DND-41 (cell line): ENCODE measurements at regions not wholly inside any gene's neighbourhood (a gene's known extent, or its start where the extent isn't known, plus 50 kb on each side); places are given as distances from the start of the nearest gene placed in this dataset.

Experiments used
- ATAC-seq: fragments of 200-7000 bp; cut with Tn5 transposase; 3 replicates; pipeline ENCODE4 v1.9.1; 2021; ENCODE audit warnings: low read depth; ENCODE audit not compliant: insufficient read depth
- DNase-seq: peaks from one replicate; pipeline ENCODE4 v3.0.0-alpha.2; 2020
- H2AFZ ChIP-seq: 2 replicates; pipeline ENCODE4 v1.6.0; 2012; ENCODE audit warnings: low read depth, low read length
- H3K27ac ChIP-seq: 2 replicates; pipeline ENCODE4 v1.5.1; 2012; ENCODE audit warnings: low read length, inconsistent platforms
- H3K27me3 ChIP-seq: fragments of 200-600 bp; sonication (generic); 2 replicates; pipeline ENCODE4 v1.6.0; 2012; ENCODE audit warnings: low read length, mild to moderate bottlenecking, inconsistent platforms; ENCODE audit not compliant: insufficient read depth, poor library complexity
- H3K36me3 ChIP-seq: 2 replicates; pipeline ENCODE4 v1.5.1; 2012; ENCODE audit warnings: low read length, inconsistent platforms; ENCODE audit not compliant: insufficient read depth
- H3K4me1 ChIP-seq: 2 replicates; pipeline ENCODE4 v1.5.1; 2012; ENCODE audit warnings: mild to moderate bottlenecking, low read length; ENCODE audit not compliant: insufficient read depth
- H3K4me2 ChIP-seq: 2 replicates; pipeline ENCODE4 v1.6.0; 2012; ENCODE audit warnings: mild to moderate bottlenecking, moderate library complexity, low read length, inconsistent platforms; ENCODE audit not compliant: insufficient read depth
- H3K4me3 ChIP-seq, 2 experiments: fragments of 200-600 bp in 1 of 2; shearing (Covaris generic) in 1 of 2; 2 replicates each; pipeline ENCODE4 v1.5.1; 2012 to 2016; ENCODE audit warnings: inconsistent platforms in 2 of 2, low read length in 2 of 2, mild to moderate bottlenecking in 2 of 2, low read depth in 1 of 2, moderate library complexity in 1 of 2
- H3K79me2 ChIP-seq: 2 replicates; pipeline ENCODE4 v1.6.0; 2012; ENCODE audit warnings: low read length, inconsistent platforms; ENCODE audit not compliant: insufficient read depth
- H3K9ac ChIP-seq: 2 replicates; pipeline ENCODE4 v1.6.0; 2012; ENCODE audit warnings: low read depth, mild to moderate bottlenecking, inconsistent platforms, low read length, moderate library complexity
- H3K9me3 ChIP-seq: 2 replicates; pipeline ENCODE4 v1.5.1; 2012; ENCODE audit warnings: low read length, moderate library complexity, mild to moderate bottlenecking, inconsistent platforms; ENCODE audit not compliant: insufficient read depth, severe bottlenecking
- H4K20me1 ChIP-seq: 2 replicates; pipeline ENCODE4 v1.6.0; 2012; ENCODE audit warnings: low read length; ENCODE audit not compliant: insufficient read depth
- CTCF ChIP-seq: IDR thresholded peaks from 2 replicates; pipeline ENCODE4 v1.5.1; 2012; ENCODE audit warnings: borderline replicate concordance, low read length, moderate library complexity, mild to moderate bottlenecking; ENCODE audit not compliant: poor library complexity, severe bottlenecking; ENCODE audit errors: extremely low read depth
- EZH2 ChIP-seq: IDR thresholded peaks from 3 replicates; pipeline ENCODE4 v1.6.1; 2012; ENCODE audit warnings: borderline replicate concordance, low read depth, mild to moderate bottlenecking, moderate library complexity, low read length, inconsistent platforms; ENCODE audit not compliant: severe bottlenecking

- no peaks in the 10 kb centered on the region for H4K20me1 ChIP-seq
- no peaks in the 10 kb centered on the region for H3K27me3 ChIP-seq
- no peak overlapping the region for H3K4me2 ChIP-seq
- peak overlapping the region; percentile 96 for H3K27ac ChIP-seq
- no peaks in the 10 kb centered on the region for H3K9me3 ChIP-seq
- no peak overlapping the region for H3K9ac ChIP-seq
- DNase-seq (no peak), ATAC-seq (no peak)
- H3K4me3 ChIP-seq: no peak overlapping the region
- peaks cover 48% of the 10 kb centered on the region for H3K4me1 ChIP-seq
- TF ChIP-seq EZH2 (no peak), CTCF (no peak)
- H3K79me2 ChIP-seq: no peaks in the 10 kb centered on the region
- H2AFZ ChIP-seq: no peak overlapping the region
- no peaks in the 10 kb centered on the region for H3K36me3 ChIP-seq
Observed at GRCh38 chr20:40933758-40934157, 94.9 kb upstream of the TOP1 start.

GRCh38 chr20:40938020-40938419 is 90.6 kb upstream of the TOP1 start:
- Histone ChIP-seq H3K27ac (peak overlapping the region; percentile 24; the same call in 1 of the 2 replicates), H3K4me1 (peaks cover 46% of the 10 kb centered on the region), H3K4me2 (no peak overlapping the region), H2AFZ (no peak overlapping the region), H4K20me1 (no peaks in the 10 kb centered on the region), H3K4me3 (no peak overlapping the region), H3K79me2 (no peaks in the 10 kb centered on the region), H3K9ac (no peak overlapping the region), H3K36me3 (no peaks in the 10 kb centered on the region), H3K27me3 (no peaks in the 10 kb centered on the region), H3K9me3 (no peaks in the 10 kb centered on the region)
- DNase-seq: peak; percentile 57
- TF ChIP-seq CTCF: peak; percentile 60
- no peak for TF ChIP-seq EZH2
- ATAC-seq: no peak

- Histone ChIP-seq H3K36me3 (no peaks in the 10 kb centered on the region), H3K4me1 (peaks cover 49% of the 10 kb centered on the region), H3K4me2 (no peak overlapping the region), H3K27ac (peak overlapping the region; percentile 31; the same call in 1 of the 2 replicates), H2AFZ (no peak overlapping the region), H4K20me1 (no peaks in the 10 kb centered on the region), H3K9ac (no peak overlapping the region), H3K4me3 (no peak overlapping the region), H3K9me3 (no peaks in the 10 kb centered on the region), H3K27me3 (no peaks in the 10 kb centered on the region), H3K79me2 (no peaks in the 10 kb centered on the region)
- no peak for TF ChIP-seq EZH2
- TF ChIP-seq CTCF: no peak
- no peak for ATAC-seq
- DNase-seq: no peak
Observed at GRCh38 chr20:40939667-40940066, 89.0 kb upstream of the TOP1 start.

- H3K4me2 ChIP-seq: no peak overlapping the region
Observed at GRCh38 chr20:40941133-40941610, 87.5 kb upstream of the TOP1 start.

More at GRCh38 chr20:40941133-40941610, 87.5 kb upstream of the TOP1 start:
- Histone ChIP-seq H3K27ac (peak overlapping the region; percentile 82), H4K20me1 (no peaks in the 10 kb centered on the region), H3K4me1 (peaks cover 64% of the 10 kb centered on the region), H3K79me2 (no peaks in the 10 kb centered on the region), H3K9ac (peak overlapping the region; percentile 36), H2AFZ (peak overlapping the region; percentile 9; the same call in 1 of the 2 replicates), H3K9me3 (no peaks in the 10 kb centered on the region), H3K36me3 (no peaks in the 10 kb centered on the region), H3K4me3 (no peak overlapping the region), H3K27me3 (no peaks in the 10 kb centered on the region)
- DNase-seq (peak; percentile 64), ATAC-seq (peak; percentile 67)
- TF ChIP-seq CTCF (no peak), EZH2 (no peak)
